Stimulated activated naive B cell treated with anti-CD40 and anti-IgM and Interleukin-4, amounts not matched to agents 10 μg/mL and 1 μg/mL and 100 μg/mL, for 72 hours (primary cell): ENCODE measurements at regions not wholly inside any gene's neighbourhood (a gene's known extent, or its start where the extent isn't known, plus 50 kb on each side); places are given as distances from the start of the nearest gene placed in this dataset.
"Not testable (repeated sequence)": the region's sequence is repeated elsewhere in the genome, so short reads cannot be mapped to it uniquely, and the experiment has no call there.

Experiments used
- ATAC-seq, 2 donors: fragments of 150-1000 bp; cut with Tn5 transposase; replicated peaks; 2 replicates each; pipeline ENCODE4 v1.10.0; 2021; ENCODE audit warnings: moderate library complexity in 1 of 2
- DNase-seq: peaks from one replicate; pipeline ENCODE4 v3.0.0; 2021
- H3K27ac Mint-ChIP-seq: one replicate; pipeline ENCODE4 v1.8.0; 2022; ENCODE audit warnings: mild to moderate bottlenecking, mixed read lengths
- H3K27me3 Mint-ChIP-seq, 2 donors: one replicate each; pipeline ENCODE4 v1.8.0; 2022; ENCODE audit warnings: mixed read lengths in 2 of 2
- H3K36me3 Mint-ChIP-seq, 2 donors: one replicate each; pipeline ENCODE4 v1.8.0; 2022; ENCODE audit warnings: mixed read lengths in 2 of 2, mild to moderate bottlenecking in 1 of 2
- H3K4me1 Mint-ChIP-seq, 2 donors: one replicate each; pipeline ENCODE4 v1.8.0; 2022; ENCODE audit warnings: mixed read lengths in 2 of 2, mild to moderate bottlenecking in 1 of 2
- H3K4me3 Mint-ChIP-seq, 2 donors: one replicate each; pipeline ENCODE4 v1.8.0; 2022; ENCODE audit warnings: mild to moderate bottlenecking in 2 of 2, mixed read lengths in 2 of 2, moderate library complexity in 1 of 2
- H3K9me3 Mint-ChIP-seq, 2 donors: one replicate each; pipeline ENCODE4 v1.8.0; 2022; ENCODE audit warnings: mixed read lengths in 2 of 2, mild to moderate bottlenecking in 1 of 2

DNA sequence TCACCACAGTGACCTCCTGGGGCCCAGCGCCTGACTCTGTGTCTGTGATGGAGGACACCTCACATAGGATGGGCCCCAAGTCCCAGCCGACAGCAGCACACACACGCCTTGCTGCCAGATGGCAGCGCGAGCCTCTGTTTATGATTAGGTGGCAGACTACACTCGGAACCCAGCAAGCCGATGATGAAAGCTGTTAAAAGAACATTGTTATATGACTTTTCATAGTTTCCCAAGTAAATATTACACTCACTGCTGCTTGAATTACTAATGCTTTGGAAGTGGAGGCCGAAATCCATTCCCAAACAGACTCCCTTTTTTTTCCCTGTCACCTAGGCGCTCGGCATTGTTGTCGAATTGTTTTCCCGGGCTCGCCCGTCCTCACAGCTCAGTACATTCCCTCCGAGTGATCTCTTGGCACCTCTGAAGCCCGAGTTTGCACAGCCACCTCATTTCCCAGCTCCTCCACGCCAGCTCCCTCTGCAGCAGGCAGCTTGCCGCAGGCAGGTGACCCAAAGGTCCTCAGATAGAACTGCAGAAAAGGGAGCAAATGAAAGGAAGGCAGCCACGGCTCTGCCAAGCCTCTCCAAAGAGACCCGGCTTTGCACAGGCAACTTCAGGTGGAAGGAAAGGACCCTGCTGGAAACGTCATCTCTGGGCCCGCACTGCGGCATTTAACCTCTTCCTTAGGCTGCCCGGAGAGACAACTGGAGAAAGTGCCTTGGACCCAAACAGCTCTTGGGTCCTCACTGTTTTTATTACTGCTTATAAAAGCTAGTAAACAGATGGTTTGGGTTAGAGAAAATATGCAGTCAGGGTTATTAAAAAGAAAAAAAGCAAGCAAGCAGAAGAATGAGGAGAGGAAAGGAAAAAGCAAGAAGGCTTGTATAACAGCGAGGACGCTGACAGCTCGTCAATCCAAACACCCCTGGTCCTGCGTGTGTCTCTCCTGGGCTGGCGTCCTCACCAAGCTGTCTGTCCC lies 72.2 kb upstream of the SLC25A33 start:
- Mint-ChIP-seq H3K27me3 (peaks cover 22 to 36% of the 10 kb centered on the region in 2 donors), H3K4me1 (no peaks in the 10 kb centered on the region), H3K27ac (no peak overlapping the region), H3K4me3 (no peak overlapping the region), H3K9me3 (no peaks in the 10 kb centered on the region), H3K36me3 (no peaks in the 10 kb centered on the region)
- ATAC-seq (no peak), DNase-seq (no peak)

- not testable (repeated sequence) for H3K27ac Mint-ChIP-seq, H3K36me3 Mint-ChIP-seq, DNase-seq, H3K4me3 Mint-ChIP-seq, ATAC-seq, H3K4me1 Mint-ChIP-seq, H3K9me3 Mint-ChIP-seq
- H3K27me3 Mint-ChIP-seq, result peaks cover 27 to 45% of the 10 kb centered on the region in 2 donors
These were observed 69.4 kb upstream of the SLC25A33 start for GRCh38 chr1:9469882-9470281.

GRCh38 chr1:9471679-9472078 lies 67.6 kb upstream of the SLC25A33 start:
- peaks cover 0 to 2% of the 10 kb centered on the region in 2 donors for H3K4me1 Mint-ChIP-seq
- H3K27me3 Mint-ChIP-seq, result peaks cover 29 to 49% of the 10 kb centered on the region in 2 donors
- no peak overlapping the region for H3K27ac Mint-ChIP-seq
- no peaks in the 10 kb centered on the region for H3K36me3 Mint-ChIP-seq
- DNase-seq (no peak), ATAC-seq (no peak)
- H3K9me3 Mint-ChIP-seq, result no peaks in the 10 kb centered on the region
- H3K4me3 Mint-ChIP-seq, result no peak overlapping the region

GRCh38 chr1:9472386-9473031 lies 66.8 kb upstream of the SLC25A33 start:
- Mint-ChIP-seq H3K27me3 (peaks cover 24 to 43% of the 10 kb centered on the region in 2 donors), H3K4me3 (no peak overlapping the region), H3K27ac (no peak overlapping the region), H3K9me3 (no peaks in the 10 kb centered on the region), H3K36me3 (no peaks in the 10 kb centered on the region), H3K4me1 (peaks cover 0 to 3% of the 10 kb centered on the region in 2 donors)
- no peak for DNase-seq
- no peak for ATAC-seq

DNA sequence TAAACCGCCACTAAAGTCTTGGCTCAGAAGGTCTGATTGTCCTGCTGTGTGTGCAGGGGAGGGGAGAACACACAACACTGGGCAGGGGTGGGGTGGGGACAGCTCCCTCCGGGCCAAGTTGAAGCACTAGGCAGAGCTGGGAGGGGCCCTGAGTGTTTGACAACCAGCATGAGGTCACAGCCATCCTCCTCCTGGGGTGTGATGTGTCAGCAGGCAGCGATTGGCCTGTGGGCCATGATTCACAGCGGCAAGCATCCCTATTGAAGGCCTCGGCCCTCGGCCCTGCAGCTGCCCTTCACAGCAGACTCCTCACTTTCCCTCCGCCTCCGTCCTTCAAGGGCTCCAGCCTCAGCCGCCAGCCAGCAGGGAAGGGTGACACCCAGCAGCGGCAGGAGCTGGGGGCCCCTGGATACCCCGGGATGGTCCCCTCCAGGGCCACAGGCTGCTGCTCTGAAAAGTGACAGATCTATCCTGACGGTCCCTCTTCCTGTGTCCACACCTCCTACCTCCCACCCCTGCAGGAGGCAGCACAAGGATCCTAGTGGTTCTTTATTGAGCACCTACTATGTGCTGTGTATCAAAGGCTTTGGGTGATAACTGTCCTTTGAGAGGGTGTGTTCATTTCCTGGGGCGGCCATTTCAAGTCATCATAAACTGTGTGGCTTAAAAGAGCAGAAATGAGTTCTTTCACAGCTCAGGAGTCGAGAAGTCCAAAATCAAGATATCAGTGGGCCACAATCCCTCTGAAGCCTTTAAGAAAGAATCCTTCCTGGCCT lies 66.0 kb upstream of the SLC25A33 start:
- no peak for DNase-seq
- no peak overlapping the region for H3K4me3 Mint-ChIP-seq
- H3K27me3 Mint-ChIP-seq, result peaks cover 17 to 36% of the 10 kb centered on the region in 2 donors
- ATAC-seq, result no peak
- H3K36me3 Mint-ChIP-seq, result no peaks in the 10 kb centered on the region
- no peak overlapping the region for H3K27ac Mint-ChIP-seq
- no peaks in the 10 kb centered on the region for H3K9me3 Mint-ChIP-seq
- peaks cover 0 to 3% of the 10 kb centered on the region in 2 donors for H3K4me1 Mint-ChIP-seq

GRCh38 chr1:9475061-9475627 lies 64.1 kb upstream of the SLC25A33 start:
- Mint-ChIP-seq H3K4me1 (peaks cover 0 to 3% of the 10 kb centered on the region in 2 donors), H3K27me3 (peaks cover 13 to 26% of the 10 kb centered on the region in 2 donors), H3K36me3 (no peaks in the 10 kb centered on the region), H3K4me3 (no peak overlapping the region), H3K27ac (no peak overlapping the region), H3K9me3 (no peaks in the 10 kb centered on the region)
- DNase-seq, result no peak
- no peak for ATAC-seq

DNA sequence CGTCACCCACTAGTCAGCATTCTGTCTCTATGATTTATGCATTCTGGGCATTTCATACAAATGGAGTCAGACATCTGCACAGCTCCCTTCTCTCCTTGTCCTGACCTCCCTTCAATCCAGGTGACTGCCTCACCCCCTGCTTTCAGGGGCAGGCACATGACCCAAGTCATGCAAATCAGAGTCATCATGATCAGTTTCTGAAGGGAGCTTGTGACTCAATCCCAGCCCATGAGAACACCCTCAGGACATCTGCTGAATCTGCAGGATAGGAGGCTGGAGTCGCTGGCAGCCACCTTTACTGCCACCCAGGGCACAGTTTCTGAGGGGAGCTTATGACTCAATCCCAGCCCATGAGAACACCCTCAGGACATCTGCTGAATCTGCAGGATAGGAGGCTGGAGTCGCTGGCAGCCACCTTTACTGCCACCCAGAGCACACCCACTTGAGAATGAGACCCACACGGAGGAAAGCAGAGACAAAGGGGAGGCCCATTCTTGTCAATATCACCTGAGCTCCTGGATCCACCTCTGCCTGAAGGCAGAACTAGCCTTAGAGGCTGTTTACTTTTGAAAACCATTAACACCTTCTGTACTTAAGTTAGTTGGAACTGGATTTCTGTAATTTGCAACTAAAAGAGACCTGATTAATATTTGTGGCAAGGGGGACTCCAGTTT lies 62.3 kb upstream of the SLC25A33 start:
- no peak for DNase-seq
- no peaks in the 10 kb centered on the region for H3K36me3 Mint-ChIP-seq
- peaks cover 14 to 22% of the 10 kb centered on the region in 2 donors for H3K27me3 Mint-ChIP-seq
- no peak overlapping the region for H3K27ac Mint-ChIP-seq
- peak in 1 of 2 donors; percentile 46 for ATAC-seq
- no peaks in the 10 kb centered on the region for H3K9me3 Mint-ChIP-seq
- H3K4me1 Mint-ChIP-seq, result peaks cover 0 to 3% of the 10 kb centered on the region in 2 donors
- H3K4me3 Mint-ChIP-seq, result no peak overlapping the region

DNA sequence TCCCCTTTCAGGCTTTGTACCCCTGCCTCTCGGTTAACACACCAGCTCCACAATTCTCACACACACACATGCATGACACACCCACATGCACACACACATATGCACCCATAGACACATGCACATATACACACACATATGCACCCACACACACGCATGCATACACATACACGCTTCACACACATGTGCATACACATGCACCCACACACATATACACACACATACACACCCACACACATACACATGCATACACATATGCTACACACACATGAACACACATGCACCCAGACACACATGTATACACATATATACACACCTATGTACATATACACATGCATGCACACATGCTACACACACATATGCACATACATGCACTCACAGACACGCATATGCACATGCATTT lies 61.7 kb upstream of the SLC25A33 start:
- Mint-ChIP-seq H3K4me3 (no peak overlapping the region), H3K9me3 (no peaks in the 10 kb centered on the region), H3K27me3 (peaks cover 14 to 18% of the 10 kb centered on the region in 2 donors), H3K27ac (no peak overlapping the region), H3K36me3 (no peaks in the 10 kb centered on the region), H3K4me1 (peaks cover 0 to 3% of the 10 kb centered on the region in 2 donors)
- ATAC-seq, result no peak
- no peak for DNase-seq

DNA sequence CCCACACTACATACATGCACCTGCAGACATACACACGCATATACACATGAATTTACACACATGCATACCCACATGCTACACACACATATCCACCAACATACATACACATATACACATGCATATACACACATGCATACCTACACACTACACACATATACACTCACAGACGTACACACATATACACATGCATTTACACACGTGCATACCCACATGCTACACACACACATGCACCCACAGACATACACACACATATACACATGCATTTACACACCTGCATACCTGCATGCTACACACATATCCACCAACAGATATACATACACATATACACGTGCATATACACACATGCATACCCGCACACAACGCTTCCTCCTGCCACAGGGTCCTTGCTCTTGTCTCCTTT lies 61.2 kb upstream of the SLC25A33 start:
- Mint-ChIP-seq H3K36me3 (no peaks in the 10 kb centered on the region), H3K27ac (no peak overlapping the region), H3K9me3 (no peaks in the 10 kb centered on the region), H3K4me1 (peaks cover 0 to 3% of the 10 kb centered on the region in 2 donors), H3K27me3 (peaks cover 14 to 18% of the 10 kb centered on the region in 2 donors), H3K4me3 (no peak overlapping the region)
- ATAC-seq, result no peak
- no peak for DNase-seq

DNA sequence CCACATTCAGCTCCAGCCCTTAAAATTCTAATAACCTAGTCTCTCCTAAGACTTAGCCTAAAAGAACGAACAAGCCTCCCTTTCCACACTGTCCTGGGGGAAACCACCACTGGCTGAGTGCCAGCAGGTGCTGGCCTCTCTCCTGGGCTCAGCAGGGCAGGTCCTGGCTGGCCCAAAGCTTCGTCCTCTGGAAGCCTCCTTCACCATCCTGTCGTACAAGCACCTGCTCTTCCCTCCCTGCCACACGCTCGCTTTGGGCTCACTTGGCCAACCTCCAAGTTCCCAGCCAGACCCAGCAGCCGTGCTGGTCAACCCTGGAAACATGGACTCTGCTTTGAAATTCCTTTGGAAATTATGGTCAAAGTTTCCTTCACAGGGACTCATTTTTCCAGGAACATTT lies 58.2 kb upstream of the SLC25A33 start:
- H3K27ac Mint-ChIP-seq, result no peak overlapping the region
- peaks cover 0 to 3% of the 10 kb centered on the region in 2 donors for H3K4me1 Mint-ChIP-seq
- DNase-seq, result no peak
- H3K4me3 Mint-ChIP-seq, result no peak overlapping the region
- H3K36me3 Mint-ChIP-seq, result no peaks in the 10 kb centered on the region
- peaks cover 17 to 29% of the 10 kb centered on the region in 2 donors for H3K27me3 Mint-ChIP-seq
- ATAC-seq, result no peak
- H3K9me3 Mint-ChIP-seq, result no peaks in the 10 kb centered on the region

- no peaks in the 10 kb centered on the region for H3K4me1 Mint-ChIP-seq
- H3K4me3 Mint-ChIP-seq, result no peak overlapping the region
- no peaks in the 10 kb centered on the region for H3K9me3 Mint-ChIP-seq
- DNase-seq, result no peak
- peaks cover 12 to 23% of the 10 kb centered on the region in 2 donors for H3K27me3 Mint-ChIP-seq
- ATAC-seq, result no peak
- H3K36me3 Mint-ChIP-seq, result no peaks in the 10 kb centered on the region
- no peak overlapping the region for H3K27ac Mint-ChIP-seq
These were observed 56.9 kb upstream of the SLC25A33 start for GRCh38 chr1:9482403-9482802.

GRCh38 chr1:9482816-9483572 lies 56.3 kb upstream of the SLC25A33 start:
- Mint-ChIP-seq H3K4me3 (no peak overlapping the region), H3K27ac (no peak overlapping the region), H3K9me3 (no peaks in the 10 kb centered on the region), H3K36me3 (no peaks in the 10 kb centered on the region), H3K27me3 (peaks cover 12 to 23% of the 10 kb centered on the region in 2 donors), H3K4me1 (no peaks in the 10 kb centered on the region)
- ATAC-seq (no peak), DNase-seq (no peak)
